Vagina (tissue), 2 donors: ENCODE measurements at regions not wholly inside any gene's neighbourhood (a gene's known extent, or its start where the extent isn't known, plus 50 kb on each side); places are given as distances from the start of the nearest gene placed in this dataset.

Experiments used
- POLR2AphosphoS5 ChIP-seq, 2 donors: sonication (generic); formaldehyde crosslinking; IDR thresholded peaks; one replicate each; pipeline ENCODE4 v1.9.0; 2017; ENCODE audit warnings: antibody characterized with exemption in 2 of 2, mild to moderate bottlenecking in 2 of 2, low read depth in 1 of 2; ENCODE audit not compliant: insufficient read depth in 1 of 2
- TF ChIP-seq, protein P1 (sequence below), 3 experiments: fragments of 450-650 bp in 2 of 3; fragments of 200-600 bp in 1 of 3; sonication (generic) in 1 of 3; IDR thresholded peaks; one replicate each; pipeline ENCODE4 v1.5.1; 2017 to 2019; ENCODE audit warnings: antibody characterized with exemption in 3 of 3, mild to moderate bottlenecking in 2 of 3, moderate library complexity in 2 of 3

DNA sequence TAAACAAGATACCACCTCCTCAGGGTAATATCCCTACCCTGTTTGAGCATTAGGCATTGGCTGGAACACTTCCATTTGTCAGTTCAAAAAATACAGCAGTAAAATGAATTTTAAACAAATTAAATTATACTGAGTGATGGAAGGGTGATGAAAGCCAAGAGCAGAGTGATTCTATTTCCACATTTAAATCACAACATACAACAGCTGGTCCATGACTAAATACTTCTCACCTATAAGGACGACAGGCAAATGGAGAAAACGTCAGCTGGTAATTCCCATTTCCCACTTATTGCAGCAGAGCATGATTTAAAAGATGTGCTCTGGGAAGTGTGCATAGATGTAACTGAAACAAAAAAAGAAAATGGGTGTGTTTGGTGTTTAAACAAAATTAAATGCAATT is 543.6 kb upstream of the DAB2 start:
- TF ChIP-seq, protein P1, sequence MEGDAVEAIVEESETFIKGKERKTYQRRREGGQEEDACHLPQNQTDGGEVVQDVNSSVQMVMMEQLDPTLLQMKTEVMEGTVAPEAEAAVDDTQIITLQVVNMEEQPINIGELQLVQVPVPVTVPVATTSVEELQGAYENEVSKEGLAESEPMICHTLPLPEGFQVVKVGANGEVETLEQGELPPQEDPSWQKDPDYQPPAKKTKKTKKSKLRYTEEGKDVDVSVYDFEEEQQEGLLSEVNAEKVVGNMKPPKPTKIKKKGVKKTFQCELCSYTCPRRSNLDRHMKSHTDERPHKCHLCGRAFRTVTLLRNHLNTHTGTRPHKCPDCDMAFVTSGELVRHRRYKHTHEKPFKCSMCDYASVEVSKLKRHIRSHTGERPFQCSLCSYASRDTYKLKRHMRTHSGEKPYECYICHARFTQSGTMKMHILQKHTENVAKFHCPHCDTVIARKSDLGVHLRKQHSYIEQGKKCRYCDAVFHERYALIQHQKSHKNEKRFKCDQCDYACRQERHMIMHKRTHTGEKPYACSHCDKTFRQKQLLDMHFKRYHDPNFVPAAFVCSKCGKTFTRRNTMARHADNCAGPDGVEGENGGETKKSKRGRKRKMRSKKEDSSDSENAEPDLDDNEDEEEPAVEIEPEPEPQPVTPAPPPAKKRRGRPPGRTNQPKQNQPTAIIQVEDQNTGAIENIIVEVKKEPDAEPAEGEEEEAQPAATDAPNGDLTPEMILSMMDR (IDR thresholded peaks at IDR 0.05): no peak
- no peak for TF ChIP-seq POLR2AphosphoS5 (IDR thresholded peaks at IDR 0.05; ENCODE audit: insufficient read depth in 1 of 2, low read depth in 1 of 2)
